Esophagus (tissue), 2 donors: ENCODE measurements at regions not wholly inside any gene's neighbourhood (a gene's known extent, or its start where the extent isn't known, plus 50 kb on each side); places are given as distances from the start of the nearest gene placed in this dataset.

Experiments
- H3K27ac ChIP-seq, 2 donors: one replicate each; pipeline ENCODE4 v1.5.1; 2013; ENCODE audit warnings: low read depth in 2 of 2, mild to moderate bottlenecking in 2 of 2, inconsistent platforms in 1 of 2, low read length in 1 of 2, moderate library complexity in 1 of 2
- H3K27me3 ChIP-seq, 2 donors: one replicate each; pipeline ENCODE4 v1.6.1; 2013; ENCODE audit warnings: low read length in 2 of 2, control low read depth in 1 of 2, mild to moderate bottlenecking in 1 of 2; ENCODE audit not compliant: insufficient read depth in 2 of 2, control insufficient read depth in 1 of 2
- H3K36me3 ChIP-seq, 2 donors: one replicate each; pipeline ENCODE4 v1.6.1; 2013; ENCODE audit warnings: low read length in 1 of 2; ENCODE audit not compliant: control insufficient read depth in 2 of 2, insufficient read depth in 2 of 2
- H3K4me1 ChIP-seq, 2 donors: one replicate each; pipeline ENCODE4 v1.6.1; 2013; ENCODE audit warnings: low read length in 1 of 2; ENCODE audit not compliant: control insufficient read depth in 2 of 2, insufficient read depth in 2 of 2
- H3K4me3 ChIP-seq, 2 donors: one replicate each; pipeline ENCODE4 v1.5.1; 2013; ENCODE audit warnings: low read length in 2 of 2, mild to moderate bottlenecking in 2 of 2, low read depth in 1 of 2, moderate library complexity in 1 of 2
- H3K9me3 ChIP-seq, 2 donors: one replicate each; pipeline ENCODE4 v1.6.1; 2013; ENCODE audit warnings: mild to moderate bottlenecking in 2 of 2, low read depth in 1 of 2, low read length in 1 of 2, moderate library complexity in 1 of 2; ENCODE audit not compliant: control insufficient read depth in 2 of 2, insufficient read depth in 1 of 2
- WGBS, 2 donors: extraction: QIAGEN DNeasy Blood & Tissue Kit; methylation state at CpG; one replicate each; pipeline ENCODE4 v1.1.7; 2013; 5-methylcytosine and 5-hydroxymethylcytosine counted together
- donor health status: healthy with polysubstance abuse.
- donor health status: Bipolar disorder and iron deficiency.

GRCh38 chr9:30970186-30970585 lies 1414.3 kb upstream of the ACO1 start:
- no peaks in the 10 kb centered on the region for H3K36me3 ChIP-seq
- peaks cover 0 to 3% of the 10 kb centered on the region in 2 donors for H3K9me3 ChIP-seq
- H3K4me1 ChIP-seq = no peaks in the 10 kb centered on the region
- H3K27ac ChIP-seq = no peak overlapping the region
- no peaks in the 10 kb centered on the region for H3K27me3 ChIP-seq
- WGBS, 2 donors = 77 to 79% methylated on average over 2 of the region's 2 CpGs
- no peak overlapping the region for H3K4me3 ChIP-seq

DNA sequence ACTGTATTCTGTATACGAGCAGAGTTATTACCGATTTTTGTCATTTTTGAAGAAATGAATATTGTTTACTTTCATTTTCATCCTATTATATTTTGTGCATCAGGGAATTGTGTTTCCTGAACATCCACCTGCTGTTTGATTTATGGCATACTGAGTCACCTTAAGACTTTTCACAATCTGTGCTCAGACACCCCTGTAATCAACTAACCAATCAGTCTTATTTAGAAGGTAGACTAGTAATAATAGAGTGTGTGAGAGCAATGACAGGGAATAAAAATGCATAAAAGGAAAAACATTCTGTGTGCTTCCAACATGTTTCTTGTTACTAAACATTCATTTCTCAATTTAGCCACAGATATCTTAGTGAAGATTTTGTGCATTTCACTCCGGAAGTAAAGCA lies 1413.6 kb upstream of the ACO1 start:
- 73 to 81% methylated on average over 3 of the region's 3 CpGs for WGBS, 2 donors
- peaks cover 0 to 3% of the 10 kb centered on the region in 2 donors for H3K9me3 ChIP-seq
- no peaks in the 10 kb centered on the region for H3K27me3 ChIP-seq
- no peaks in the 10 kb centered on the region for H3K4me1 ChIP-seq
- no peaks in the 10 kb centered on the region for H3K36me3 ChIP-seq
- H3K27ac ChIP-seq = no peak overlapping the region
- H3K4me3 ChIP-seq = no peak overlapping the region

DNA sequence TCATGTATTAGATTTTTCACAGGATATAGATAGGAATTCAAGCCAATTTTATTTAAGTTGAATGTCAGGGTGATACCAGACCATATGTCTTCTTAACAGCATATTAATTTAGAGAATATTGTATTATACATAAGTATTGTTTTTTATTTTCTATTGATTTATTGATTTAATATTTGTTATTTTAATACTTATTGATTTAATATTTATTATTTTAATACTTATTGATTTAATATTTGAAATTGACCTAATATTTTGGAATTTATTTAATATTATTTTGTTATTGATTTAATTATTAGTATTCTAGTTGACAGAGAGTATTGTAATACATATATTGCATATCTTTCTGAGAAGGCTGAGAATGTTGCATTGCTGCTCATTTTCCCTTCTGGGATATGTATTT lies 1411.8 kb upstream of the ACO1 start:
- Histone ChIP-seq H3K27ac (no peak overlapping the region), H3K27me3 (no peaks in the 10 kb centered on the region), H3K4me3 (no peak overlapping the region), H3K36me3 (no peaks in the 10 kb centered on the region), H3K9me3 (peaks cover 0 to 3% of the 10 kb centered on the region in 2 donors), H3K4me1 (no peaks in the 10 kb centered on the region)

DNA sequence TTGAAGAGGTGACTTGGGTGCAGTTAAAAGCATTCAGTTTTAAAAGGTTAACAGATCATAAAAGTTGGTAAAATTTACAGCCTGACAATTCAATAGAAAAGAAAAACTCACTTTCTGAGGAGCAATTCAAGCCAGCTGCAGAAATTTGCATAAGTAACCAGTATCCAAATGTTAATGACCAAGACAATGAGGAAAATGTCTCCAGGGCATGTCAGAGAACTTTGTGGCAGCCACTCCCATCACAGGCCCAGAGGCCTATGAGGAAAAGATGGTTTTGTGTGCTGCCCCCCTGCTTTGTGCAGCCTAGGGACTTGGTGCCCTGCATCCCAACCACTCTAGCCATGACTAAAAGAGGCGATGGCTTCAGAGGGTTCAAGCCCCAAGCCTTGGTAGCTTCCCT lies 1406.5 kb upstream of the ACO1 start:
- no peak overlapping the region for H3K27ac ChIP-seq
- WGBS, 2 donors = 75 to 85% methylated on average over 1 of the region's 1 CpG
- no peaks in the 10 kb centered on the region for H3K27me3 ChIP-seq
- H3K36me3 ChIP-seq = no peaks in the 10 kb centered on the region
- peaks cover 7% of the 10 kb centered on the region in 2 donors for H3K9me3 ChIP-seq
- H3K4me1 ChIP-seq = no peaks in the 10 kb centered on the region
- H3K4me3 ChIP-seq = no peak overlapping the region

- 47 to 65% methylated on average over 3 of the region's 3 CpGs for WGBS, 2 donors
- no peak overlapping the region for H3K27ac ChIP-seq
Measured at GRCh38 chr9:30982301-30982700, 1402.1 kb upstream of the ACO1 start.

DNA sequence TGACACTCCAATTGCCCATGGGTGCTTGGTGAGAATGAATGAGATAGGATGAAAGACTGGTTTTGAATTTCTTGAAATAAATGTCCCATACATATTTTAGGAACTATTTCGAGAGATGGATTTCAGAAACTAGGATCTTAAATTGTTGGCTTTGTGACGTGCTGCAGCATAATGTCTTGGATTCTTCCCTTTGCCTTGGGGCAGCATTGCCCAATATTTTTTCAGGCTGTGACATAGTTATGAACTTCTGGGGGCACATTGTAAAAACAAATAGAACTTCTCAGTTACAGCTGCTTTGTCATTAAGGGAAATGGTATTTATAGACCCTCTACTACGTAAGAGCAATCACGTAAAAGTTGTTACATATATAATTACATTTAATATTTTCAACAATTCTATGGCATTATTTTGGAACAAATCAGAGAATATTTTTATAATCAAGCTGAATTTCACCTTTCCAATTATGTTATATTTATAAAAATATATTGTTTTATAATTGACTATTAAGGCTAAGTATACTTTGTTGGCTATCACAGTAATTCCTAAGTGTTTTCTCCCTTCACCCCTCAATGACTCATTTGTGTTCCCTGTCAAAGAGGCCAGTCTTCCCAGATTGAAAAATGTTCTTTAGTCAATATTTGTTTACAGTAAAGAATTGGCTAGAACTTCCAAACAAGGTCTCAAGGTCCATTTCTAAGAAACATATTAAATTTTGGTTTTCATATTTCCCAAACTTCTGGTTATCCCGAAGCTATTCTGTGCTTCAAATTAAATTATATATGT lies 1388.3 kb upstream of the ACO1 start:
- H3K27ac ChIP-seq = no peak overlapping the region
- WGBS, 2 donors = 77 to 80% methylated on average over 5 of the region's 5 CpGs
- no peaks in the 10 kb centered on the region for H3K27me3 ChIP-seq
- no peaks in the 10 kb centered on the region for H3K9me3 ChIP-seq
- no peak overlapping the region for H3K4me3 ChIP-seq
- H3K36me3 ChIP-seq = no peaks in the 10 kb centered on the region
- H3K4me1 ChIP-seq = no peaks in the 10 kb centered on the region

More at GRCh38 chr9:30982301-30982700, 1402.1 kb upstream of the ACO1 start:
- Histone ChIP-seq H3K9me3 (peaks cover 4 to 7% of the 10 kb centered on the region in 2 donors), H3K4me3 (no peak overlapping the region), H3K27me3 (no peaks in the 10 kb centered on the region), H3K36me3 (no peaks in the 10 kb centered on the region), H3K4me1 (no peaks in the 10 kb centered on the region)

- no peak overlapping the region for H3K4me3 ChIP-seq
- no peaks in the 10 kb centered on the region for H3K4me1 ChIP-seq
- H3K9me3 ChIP-seq = no peaks in the 10 kb centered on the region
- no peak overlapping the region for H3K27ac ChIP-seq
- no peaks in the 10 kb centered on the region for H3K36me3 ChIP-seq
- WGBS, 2 donors = 52 to 57% methylated on average over 1 of the region's 1 CpG
- no peaks in the 10 kb centered on the region for H3K27me3 ChIP-seq
Measured at GRCh38 chr9:30996761-30997160, 1387.7 kb upstream of the ACO1 start.

GRCh38 chr9:30997291-30997690 lies 1387.2 kb upstream of the ACO1 start:
- no peaks in the 10 kb centered on the region for H3K4me1 ChIP-seq
- no peaks in the 10 kb centered on the region for H3K36me3 ChIP-seq
- H3K4me3 ChIP-seq = no peak overlapping the region
- H3K9me3 ChIP-seq = no peaks in the 10 kb centered on the region
- WGBS, 2 donors = 23 to 42% methylated on average over 2 of the region's 2 CpGs
- H3K27me3 ChIP-seq = no peaks in the 10 kb centered on the region
- no peak overlapping the region for H3K27ac ChIP-seq

DNA sequence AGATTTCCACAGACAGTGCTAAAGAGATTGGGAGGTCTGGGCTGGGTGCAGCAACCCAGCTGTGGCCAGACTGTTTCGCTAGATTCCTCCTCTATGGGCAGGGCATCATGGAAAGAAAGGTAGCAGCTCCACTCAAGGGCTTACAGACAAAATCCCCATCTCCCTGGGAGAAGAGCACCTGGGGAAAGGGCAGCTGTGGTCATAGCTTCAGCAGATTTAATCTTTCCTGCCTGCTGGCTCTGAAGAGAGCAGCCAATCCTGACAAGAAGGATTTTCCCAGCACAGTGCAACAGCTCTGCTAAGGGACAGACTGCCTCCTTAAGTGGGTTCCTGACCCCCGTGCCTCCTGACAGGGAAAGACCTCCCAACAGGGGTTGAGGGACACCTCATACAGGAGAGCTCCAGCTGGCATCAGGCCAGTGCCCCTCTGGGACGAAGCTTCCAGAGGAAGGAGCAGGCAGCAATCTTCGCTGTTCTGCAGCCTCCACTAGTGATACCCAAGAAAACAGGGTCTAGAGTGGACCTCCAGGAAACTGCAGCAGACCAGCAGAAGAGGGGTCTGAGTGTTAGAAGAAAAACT lies 1379.3 kb upstream of the ACO1 start:
- 77 to 78% methylated on average over 4 of the region's 4 CpGs for WGBS, 2 donors
- peaks cover 4% of the 10 kb centered on the region in 2 donors for H3K9me3 ChIP-seq

GRCh38 chr9:31013371-31013770 lies 1371.1 kb upstream of the ACO1 start:
- Histone ChIP-seq H3K4me1 (no peaks in the 10 kb centered on the region), H3K27ac (no peak overlapping the region)

More for the DNA sequence above, 1379.3 kb upstream of the ACO1 start:
- Histone ChIP-seq H3K4me3 (no peak overlapping the region), H3K4me1 (no peaks in the 10 kb centered on the region), H3K36me3 (no peaks in the 10 kb centered on the region), H3K27me3 (no peaks in the 10 kb centered on the region), H3K27ac (no peak overlapping the region)

More at GRCh38 chr9:31013371-31013770, 1371.1 kb upstream of the ACO1 start:
- Histone ChIP-seq H3K4me3 (no peak overlapping the region), H3K9me3 (no peaks in the 10 kb centered on the region), H3K27me3 (no peaks in the 10 kb centered on the region), H3K36me3 (no peaks in the 10 kb centered on the region)
